Left lung (tissue), 4 donors: ENCODE measurements at regions not wholly inside any gene's neighbourhood (a gene's known extent, or its start where the extent isn't known, plus 50 kb on each side); places are given as distances from the start of the nearest gene placed in this dataset.

Experiments
- ATAC-seq: fragments of 200-7000 bp; cut with Tn5 transposase; one replicate; pipeline ENCODE4 v1.9.1; 2020; ENCODE audit warnings: moderate library complexity
- DNase-seq, 4 donors: peaks; one replicate each; pipeline ENCODE4 v3.0.0-alpha.2; 2013 to 2020
- H3K27ac ChIP-seq, 2 donors: fragments of 200-600 bp; sonication (generic) in 1 of 2; one replicate each; pipeline versions ENCODE4 v1.5.0 to v1.8.0; 2020 to 2021
- H3K27me3 ChIP-seq, 2 donors: fragments of 200-600 bp; sonication (generic) in 1 of 2; one replicate each; pipeline versions ENCODE4 v1.5.0 to v1.8.0; 2020 to 2021
- H3K36me3 ChIP-seq, 2 donors: fragments of 200-600 bp; sonication (generic) in 1 of 2; one replicate each; pipeline versions ENCODE4 v1.5.0 to v1.8.0; 2020 to 2021
- H3K4me1 ChIP-seq, 2 donors: fragments of 200-600 bp; one replicate each; pipeline ENCODE4 v1.8.0; 2021
- H3K4me3 ChIP-seq, 2 donors: fragments of 200-600 bp; sonication (generic) in 1 of 2; one replicate each; pipeline versions ENCODE4 v1.5.0 to v1.8.0; 2020 to 2021; ENCODE audit warnings: mild to moderate bottlenecking in 1 of 2
- H3K9me3 ChIP-seq, 2 donors: fragments of 200-600 bp; sonication (generic) in 1 of 2; one replicate each; pipeline versions ENCODE4 v1.5.0 to v1.8.0; 2020 to 2021
- CTCF ChIP-seq, 2 donors: fragments of 200-600 bp; sonication (generic) in 1 of 2; IDR thresholded peaks; one replicate each; pipeline versions ENCODE4 v1.5.0 to v1.8.0; 2021; ENCODE audit warnings: antibody characterized with exemption in 2 of 2
- intact Hi-C, 2 donors: fragments of 100-400 bp; cut with DNase I; formaldehyde crosslinking; loops; one replicate each; pipeline versions ENCODE4 v1.11.2 to v1.14.2; 2022
- donor health status: DM: no; HTN: yes; CAD: no.
- donor health status: DM: no; HTN: no; CAD: no.

- H3K4me3 ChIP-seq = no peak overlapping the region
- no peak overlapping the region for H3K27ac ChIP-seq
- peaks cover 0 to 14% of the 10 kb centered on the region in 2 donors for H3K9me3 ChIP-seq
- no peaks in the 10 kb centered on the region for H3K4me1 ChIP-seq
- no peaks in the 10 kb centered on the region for H3K36me3 ChIP-seq
- TF ChIP-seq CTCF (IDR thresholded peaks at IDR 0.05) = no peak
- intact Hi-C loops = no loop called here
- DNase-seq (no peak), ATAC-seq (no peak)
- H3K27me3 ChIP-seq = no peaks in the 10 kb centered on the region
Measured at GRCh38 chr4:98771959-98772632, 113.7 kb upstream of the TSPAN5 start.

DNA sequence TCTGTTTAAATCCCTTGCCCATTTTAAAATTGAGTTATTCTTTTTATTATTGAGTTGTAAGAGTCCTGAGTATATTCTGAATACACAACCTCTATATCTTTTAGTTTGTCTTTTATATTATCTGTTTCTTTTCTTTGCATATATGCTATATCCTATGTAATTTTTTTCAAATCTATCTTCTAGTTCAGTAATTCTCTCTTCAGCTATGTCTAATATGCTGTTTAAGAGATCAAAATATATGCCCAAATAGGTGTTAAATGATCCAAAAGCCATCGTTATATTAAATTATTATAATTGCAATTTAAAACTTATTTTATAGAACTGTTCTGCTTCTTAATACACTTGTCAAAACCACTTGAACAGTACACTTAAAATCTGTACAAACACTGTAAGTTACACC lies 107.4 kb upstream of the TSPAN5 start:
- Histone ChIP-seq H3K27ac (no peak overlapping the region), H3K4me3 (no peak overlapping the region), H3K36me3 (no peaks in the 10 kb centered on the region), H3K27me3 (no peaks in the 10 kb centered on the region), H3K9me3 (peaks cover 0 to 34% of the 10 kb centered on the region in 2 donors), H3K4me1 (no peaks in the 10 kb centered on the region)
- intact Hi-C loops = no loop called here
- DNase-seq (no peak), ATAC-seq (no peak)
- no peak for TF ChIP-seq CTCF (IDR thresholded peaks at IDR 0.05)

DNA sequence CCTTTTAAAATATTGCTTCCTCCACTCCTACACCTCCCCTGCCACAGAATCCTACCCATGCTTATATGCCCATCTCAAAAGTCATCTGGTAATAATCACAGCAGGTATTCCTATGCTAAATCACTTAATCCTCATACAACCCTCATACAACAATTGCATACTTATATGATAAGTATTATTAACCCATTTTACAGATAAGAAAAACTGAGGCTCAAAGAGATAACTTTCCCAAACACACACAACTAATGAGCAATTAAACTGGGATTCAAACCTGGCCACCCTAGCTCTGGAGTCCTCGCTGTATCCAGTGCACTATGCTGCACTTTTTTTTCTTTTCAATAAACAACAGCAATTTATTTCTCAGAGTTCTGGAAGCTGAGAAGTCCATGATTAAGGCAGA lies 99.8 kb upstream of the TSPAN5 start:
- no peaks in the 10 kb centered on the region for H3K9me3 ChIP-seq
- no peak for TF ChIP-seq CTCF (IDR thresholded peaks at IDR 0.05)
- intact Hi-C loops = no loop called here
- H3K4me1 ChIP-seq = no peaks in the 10 kb centered on the region
- no peaks in the 10 kb centered on the region for H3K36me3 ChIP-seq
- H3K27ac ChIP-seq = no peak overlapping the region
- DNase-seq = no peak
- no peak for ATAC-seq
- H3K27me3 ChIP-seq = no peaks in the 10 kb centered on the region
- no peak overlapping the region for H3K4me3 ChIP-seq

DNA sequence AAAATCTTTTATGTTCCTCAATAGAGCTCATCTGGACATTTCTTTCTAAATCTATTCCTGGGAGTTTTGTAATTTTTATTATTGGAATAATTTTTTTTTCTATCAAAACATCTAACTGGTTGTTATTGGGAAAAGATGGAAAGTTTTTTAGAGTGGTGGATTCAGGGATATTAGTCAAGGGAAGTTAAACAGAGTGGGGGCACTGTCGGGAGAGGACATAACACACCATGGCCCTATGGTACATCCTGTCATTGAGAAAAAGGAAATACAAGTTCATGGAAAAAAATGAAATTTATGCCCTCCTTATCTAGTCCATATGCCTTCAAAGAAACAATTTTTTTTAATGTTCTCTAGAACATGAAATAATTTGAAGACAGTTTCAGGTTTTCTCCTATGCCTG lies 96.3 kb upstream of the TSPAN5 start:
- ATAC-seq (no peak), DNase-seq (no peak)
- Histone ChIP-seq H3K27me3 (no peaks in the 10 kb centered on the region), H3K9me3 (no peaks in the 10 kb centered on the region), H3K4me1 (no peaks in the 10 kb centered on the region), H3K4me3 (no peak overlapping the region), H3K36me3 (no peaks in the 10 kb centered on the region), H3K27ac (no peak overlapping the region)
- intact Hi-C loops = no loop called here
- TF ChIP-seq CTCF (IDR thresholded peaks at IDR 0.05) = no peak

GRCh38 chr4:98749206-98749605 lies 90.8 kb upstream of the TSPAN5 start:
- Histone ChIP-seq H3K36me3 (no peaks in the 10 kb centered on the region), H3K27me3 (no peaks in the 10 kb centered on the region), H3K4me3 (no peak overlapping the region), H3K4me1 (no peaks in the 10 kb centered on the region), H3K27ac (no peak overlapping the region), H3K9me3 (no peaks in the 10 kb centered on the region)
- DNase-seq = no peak
- no peak for ATAC-seq
- intact Hi-C loops = no loop called here
- TF ChIP-seq CTCF (IDR thresholded peaks at IDR 0.05) = no peak
